Stimulated activated CD8-positive, alpha-beta memory T cell treated with anti-CD3 and anti-CD28 coated beads, Interleukin-15, amount 100 ng/mL, for 48 hours (primary cell): ENCODE measurements at regions not wholly inside any gene's neighbourhood (a gene's known extent, or its start where the extent isn't known, plus 50 kb on each side); places are given as distances from the start of the nearest gene placed in this dataset.
"Not testable (repeated sequence)": the region's sequence is repeated elsewhere in the genome, so short reads cannot be mapped to it uniquely, and the experiment has no call there.

Experiments
- DNase-seq, 2 donors: peaks; one replicate each; pipeline ENCODE4 v3.0.0-alpha.2; 2020; ENCODE audit warnings: low read depth in 2 of 2

DNA sequence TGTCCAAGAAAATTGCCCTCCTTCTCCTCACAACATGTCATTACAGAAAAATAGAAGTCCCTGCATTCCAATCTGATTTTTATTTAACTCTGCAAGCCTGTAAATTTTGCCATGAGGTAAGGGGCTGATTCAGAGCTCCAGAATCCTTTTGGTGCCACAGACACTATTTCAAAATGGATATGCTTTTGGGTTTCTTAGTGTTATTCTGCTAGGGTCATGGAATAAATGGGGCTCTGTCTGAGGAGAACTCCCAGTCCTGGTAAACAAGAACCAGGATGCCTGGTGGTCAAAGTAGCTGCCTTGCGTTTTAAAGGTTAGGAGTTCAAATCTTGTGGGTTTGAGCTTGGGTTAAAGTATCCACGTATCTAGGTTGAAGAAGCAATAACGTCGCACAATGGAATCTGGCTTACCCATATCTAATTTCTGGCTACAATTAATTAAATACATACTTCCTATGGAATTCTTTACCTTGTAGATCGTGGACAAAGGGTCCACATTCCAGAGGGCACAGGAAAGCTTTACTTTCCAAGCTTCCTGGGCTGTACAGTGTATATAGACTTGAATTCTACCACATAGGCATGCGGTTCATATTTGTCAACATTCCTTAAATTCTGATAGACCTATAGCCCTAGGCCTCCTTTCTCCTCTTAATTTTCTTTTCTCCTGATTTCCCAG lies 98.0 kb upstream of the CDC42BPA start:
- no peak for DNase-seq

DNA sequence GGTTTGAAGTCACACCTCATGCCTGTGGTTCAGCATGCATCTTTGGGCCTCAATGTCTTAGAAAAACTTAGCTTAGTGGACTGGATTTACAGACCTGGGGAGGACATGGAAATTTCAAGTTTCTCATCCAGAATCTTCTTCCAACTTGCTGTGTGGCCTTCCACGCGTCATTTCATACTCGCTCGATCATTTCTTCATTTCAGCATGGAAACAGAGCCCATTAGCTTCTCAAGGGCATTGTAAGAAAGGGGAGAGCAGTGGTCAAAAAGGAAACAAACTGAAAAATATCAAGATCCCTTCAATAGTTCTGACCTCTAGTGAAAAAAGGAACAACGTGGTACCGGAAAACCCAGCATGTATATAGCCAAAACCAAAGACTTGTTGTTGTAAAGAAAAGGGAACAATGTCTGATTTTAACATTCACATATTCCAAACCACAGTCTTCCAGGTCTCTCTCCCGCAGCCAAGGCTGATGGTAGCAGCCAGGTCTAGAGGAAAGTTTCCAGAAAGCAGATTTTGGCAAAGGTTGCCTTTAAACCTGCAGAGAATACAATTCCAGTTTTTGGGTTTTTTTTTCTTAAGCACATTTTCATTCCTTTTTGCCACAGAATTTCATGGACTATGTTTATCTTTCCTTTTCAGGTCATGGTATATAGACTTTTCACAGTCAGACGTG lies 97.0 kb upstream of the CDC42BPA start:
- no peak for DNase-seq

GRCh38 chr1:227411066-227411465 lies 92.8 kb upstream of the CDC42BPA start:
- DNase-seq, result no peak

DNA sequence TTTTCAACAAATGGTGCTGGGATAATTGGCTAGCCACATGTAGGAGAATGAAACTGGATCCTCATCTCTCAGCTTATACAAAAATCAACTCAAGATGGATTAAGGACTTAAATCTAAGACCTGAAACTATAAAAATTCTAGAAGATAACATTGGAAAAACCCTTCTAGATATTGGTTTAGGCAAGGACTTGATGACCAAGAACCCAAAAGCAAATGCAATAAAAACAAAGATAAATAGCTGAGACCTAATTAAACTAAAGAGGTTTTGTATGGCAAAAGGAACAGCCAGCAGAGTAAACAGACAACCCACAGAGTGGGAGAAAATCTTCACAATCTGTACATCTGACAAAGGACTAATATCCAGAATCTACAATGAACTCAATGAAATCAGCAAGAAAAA lies 88.0 kb upstream of the CDC42BPA start:
- DNase-seq, result not testable (repeated sequence)

GRCh38 chr1:227403535-227403934 lies 85.2 kb upstream of the CDC42BPA start:
- DNase-seq, result no peak

DNA sequence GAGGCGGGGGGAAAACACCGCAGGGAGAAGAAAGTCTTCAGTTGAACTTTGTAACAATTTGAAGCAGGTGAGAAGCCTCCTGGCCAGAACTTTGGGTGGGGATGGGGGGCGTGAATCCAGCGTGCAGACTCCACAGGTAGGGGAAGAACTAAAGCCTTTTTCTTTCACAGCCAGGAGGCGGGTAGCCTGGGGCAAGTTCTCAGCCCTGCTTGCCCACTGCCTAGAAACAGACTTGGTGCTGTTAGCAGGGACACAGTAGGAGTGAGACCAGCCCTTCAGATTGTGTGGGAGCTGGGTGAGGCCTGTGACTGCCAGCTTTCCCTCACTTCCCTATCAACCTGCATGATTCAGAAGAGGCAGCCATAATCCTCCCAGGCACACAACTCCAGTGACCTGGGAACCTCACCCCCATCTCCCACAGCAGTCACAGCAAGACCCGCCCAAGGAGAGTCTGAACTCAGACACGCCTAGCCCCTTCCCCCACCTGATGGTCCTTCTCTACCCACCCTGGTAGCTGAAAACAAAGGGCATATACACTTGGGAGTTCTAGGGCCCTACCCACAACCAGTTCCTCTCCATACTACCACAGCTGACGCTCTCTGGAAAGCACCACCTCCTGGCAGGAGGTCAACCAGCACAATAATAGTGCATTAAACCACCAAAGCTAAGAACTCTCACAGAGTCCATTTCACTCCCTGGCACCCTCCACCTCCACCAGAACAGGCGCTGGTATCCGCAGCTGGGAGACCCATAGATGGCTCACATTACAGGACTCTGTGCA lies 83.5 kb upstream of the CDC42BPA start:
- no peak for DNase-seq

- no peak for DNase-seq
Measured at GRCh38 chr1:227399152-227399730, 80.9 kb upstream of the CDC42BPA start.

DNA sequence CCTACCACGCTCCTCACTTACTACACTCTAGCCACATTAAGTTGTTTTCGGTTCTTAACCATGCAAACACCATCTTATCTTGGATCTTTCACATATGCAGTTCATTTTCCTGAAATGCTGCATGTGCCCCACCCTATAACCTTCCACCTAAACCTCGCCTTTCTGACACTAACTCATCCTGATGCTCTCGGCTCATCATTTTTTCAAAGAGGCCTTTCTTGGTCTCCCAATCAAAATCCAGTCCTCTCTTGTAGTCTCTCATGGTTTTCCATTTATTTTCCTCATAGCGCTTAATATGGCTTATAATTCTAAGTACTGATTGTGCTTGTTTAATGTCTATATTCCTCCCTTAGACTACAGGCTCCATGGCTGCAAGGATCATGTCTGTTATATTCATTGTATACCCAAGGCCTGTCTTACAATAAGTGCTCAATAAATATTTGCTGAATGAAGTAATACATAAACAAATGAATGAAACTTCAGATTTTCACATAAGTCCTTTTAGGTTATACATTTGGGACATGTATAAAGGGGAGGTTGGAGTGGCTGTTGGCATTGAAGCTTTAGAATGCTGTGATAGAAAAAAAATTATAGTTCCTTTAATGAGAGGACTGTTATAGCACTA lies 79.2 kb upstream of the CDC42BPA start:
- DNase-seq, result no peak

DNA sequence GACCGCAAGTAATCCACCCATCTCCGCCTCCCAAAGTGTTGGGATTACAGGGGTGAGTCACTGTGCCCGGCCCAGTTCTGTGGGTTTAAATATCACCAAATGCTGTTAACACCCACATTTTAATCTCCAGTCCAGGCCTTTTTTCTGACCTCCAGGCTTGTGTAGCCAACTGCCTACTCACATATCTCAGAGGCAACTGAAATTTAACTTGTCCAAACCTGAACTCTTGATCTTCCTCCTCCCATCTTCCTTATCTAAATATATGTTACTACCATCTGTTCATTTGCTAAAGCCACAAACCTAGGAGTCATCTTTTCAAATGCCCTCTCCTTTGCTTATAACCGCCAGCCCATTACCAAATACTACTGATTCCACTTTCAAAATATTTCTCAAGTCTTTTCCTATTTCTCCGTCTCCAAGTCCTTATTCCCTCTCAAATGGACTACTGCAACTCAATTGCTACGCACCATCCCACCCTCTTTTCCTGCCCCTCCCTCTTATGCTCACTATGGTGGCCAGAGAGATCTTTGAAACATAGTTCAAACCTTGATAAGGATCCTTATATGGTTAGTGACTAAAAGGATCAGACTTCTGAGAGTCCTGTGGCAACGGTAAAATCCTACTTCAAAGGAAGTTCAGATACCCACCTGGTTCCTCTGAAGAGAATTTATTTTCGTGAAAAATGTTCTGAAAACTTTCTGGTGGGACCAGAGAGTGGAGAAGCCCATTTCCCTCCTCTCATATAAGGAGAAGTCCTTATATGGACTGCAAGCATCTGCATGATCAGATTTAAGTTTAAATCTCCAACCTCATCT lies 78.5 kb upstream of the CDC42BPA start:
- DNase-seq, result no peak

DNA sequence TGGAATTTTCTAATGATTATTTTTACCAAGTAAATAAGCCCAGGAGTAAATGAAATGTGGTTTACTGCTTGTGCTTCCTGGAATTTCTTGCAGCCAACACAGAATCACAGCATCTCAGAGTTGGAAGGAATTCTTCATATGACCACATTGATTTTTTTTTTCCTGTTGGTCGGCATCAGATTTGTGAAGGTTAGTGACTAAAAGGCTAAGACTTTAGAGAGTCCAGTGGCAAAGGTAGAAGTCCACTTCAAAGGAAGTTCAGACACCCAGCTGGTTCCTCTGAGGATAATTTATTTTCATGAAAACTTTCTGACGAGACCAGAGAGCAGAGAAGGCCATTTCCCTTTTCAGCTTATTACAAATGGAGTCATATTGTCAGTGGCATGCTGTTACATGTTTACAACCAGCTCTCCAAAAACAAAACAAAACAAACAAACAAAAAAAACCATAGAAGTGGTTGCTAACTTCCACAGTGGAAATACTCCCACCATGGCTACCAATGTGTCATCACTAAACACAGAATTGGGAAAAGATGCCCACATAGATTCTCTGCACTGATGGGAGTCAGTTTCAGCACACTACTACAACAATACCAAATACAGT lies 77.2 kb upstream of the CDC42BPA start:
- no peak for DNase-seq

- DNase-seq, result no peak
Measured at GRCh38 chr1:227392984-227393764, 74.9 kb upstream of the CDC42BPA start.

DNA sequence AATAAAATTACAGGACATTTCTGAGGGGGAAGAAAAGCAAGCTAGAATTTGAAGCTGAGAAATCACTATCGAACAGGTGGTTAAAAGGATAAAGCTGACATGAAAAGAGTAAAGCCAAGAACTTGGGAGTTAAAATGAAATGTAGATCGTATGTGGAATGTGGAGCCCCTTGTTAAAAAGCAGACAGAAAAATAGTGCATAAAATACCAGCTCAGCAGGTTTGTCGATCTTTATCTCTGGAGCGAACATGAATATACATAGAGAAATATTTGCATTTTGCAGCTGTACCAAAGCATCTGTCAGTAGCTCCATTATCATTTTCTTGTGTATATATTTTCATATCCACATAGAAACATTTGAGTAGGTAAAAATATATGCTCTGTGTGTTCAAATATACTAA lies 73.6 kb upstream of the CDC42BPA start:
- no peak for DNase-seq

DNA sequence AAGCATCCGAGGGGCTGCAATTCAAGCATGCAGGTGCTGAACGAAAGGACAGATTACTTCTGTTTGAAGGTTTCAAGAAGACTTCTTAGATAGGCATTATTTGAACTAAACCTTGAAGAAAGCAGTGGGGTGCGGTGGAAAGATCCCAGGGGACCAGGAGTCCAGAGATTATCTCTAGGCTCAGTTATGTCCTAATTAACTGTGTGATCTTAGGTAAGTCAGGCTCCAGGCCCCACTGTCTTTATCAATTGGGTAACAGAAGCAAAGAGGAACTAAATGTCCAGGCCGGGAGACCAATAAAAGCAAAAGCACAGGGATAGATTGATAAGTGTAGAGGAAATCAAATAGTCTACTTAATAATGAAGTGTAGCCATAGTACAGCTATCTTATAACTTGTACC lies 72.9 kb upstream of the CDC42BPA start:
- DNase-seq, result no peak

DNA sequence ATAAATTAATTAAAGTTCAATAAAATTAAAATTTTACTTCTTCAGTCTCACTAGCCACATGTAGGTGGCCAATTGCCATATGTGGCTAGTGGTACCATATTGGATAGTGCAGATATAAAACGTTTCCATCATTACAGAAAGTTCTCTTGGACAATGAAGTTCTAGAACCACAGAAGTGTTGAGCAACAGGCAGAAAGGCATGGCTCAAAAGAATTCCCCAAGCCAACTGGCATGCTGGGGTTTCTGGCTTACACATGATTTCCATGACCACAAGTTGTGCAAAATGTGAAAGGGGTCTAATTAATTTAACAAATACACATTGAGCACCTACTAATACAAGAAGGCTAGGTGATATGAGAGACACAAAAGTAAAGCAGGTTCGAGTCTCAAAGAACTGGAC lies 72.2 kb upstream of the CDC42BPA start:
- no peak for DNase-seq

- no peak for DNase-seq
Measured at GRCh38 chr1:227388214-227389168, 70.2 kb upstream of the CDC42BPA start.

GRCh38 chr1:227379555-227379892 lies 61.2 kb upstream of the CDC42BPA start:
- no peak for DNase-seq

GRCh38 chr1:227378871-227379554 lies 60.7 kb upstream of the CDC42BPA start:
- no peak for DNase-seq

- no peak for DNase-seq
Measured at GRCh38 chr1:227378181-227378580, 59.9 kb upstream of the CDC42BPA start.
